ENCODE measurements at regions not wholly inside any gene's neighbourhood (a gene's known extent, or its start where the extent isn't known, plus 50 kb on each side); places are given as distances from the start of the nearest gene placed in this dataset.

GRCh38 chr10:28798964-28799363 lies 121.6 kb downstream of the BAMBI start:
- TF ChIP-seq POLR2A (IDR thresholded peaks at IDR 0.05) (no peak), CTCF (IDR thresholded peaks at IDR 0.05) (no peak)
